CD4-positive, alpha-beta T cell (primary cell): ENCODE measurements at regions not wholly inside any gene's neighbourhood (a gene's known extent, or its start where the extent isn't known, plus 50 kb on each side); places are given as distances from the start of the nearest gene placed in this dataset.

Experiments
- ATAC-seq: fragments of 200-7000 bp; cut with Tn5 transposase; one replicate; pipeline ENCODE4 v1.10.0; 2022; ENCODE audit warnings: mild to moderate bottlenecking; ENCODE audit not compliant: poor library complexity
- CTCF ChIA-PET: fragments of 350-600 bp; sonication (Branson Sonifier 250); formaldehyde crosslinking; loops from one replicate; lab custom pipeline; 2021; ENCODE audit warnings: antibody characterized with exemption, inconsistent platforms; lab: Charles Lee
- POLR2A ChIA-PET: fragments of 350-600 bp; sonication (Branson Sonifier 250); formaldehyde crosslinking; loops from one replicate; lab custom pipeline; 2021; ENCODE audit warnings: antibody characterized with exemption, inconsistent platforms; lab: Charles Lee
- DNase-seq, 14 experiments: peaks; one replicate each; pipeline ENCODE4 v3.0.0-alpha.2; 2013 to 2020; ENCODE audit warnings: mixed read lengths in 2 of 14
- H3K27ac ChIP-seq, 2 donors: one replicate each; pipeline versions ENCODE4 v1.5.1 to v1.7.0; 2013; ENCODE audit warnings: low read length in 2 of 2, low read depth in 1 of 2, mild to moderate bottlenecking in 1 of 2
- H3K27me3 ChIP-seq, 2 experiments: 1 replicate in 1 of 2; 2 replicates in 1 of 2; pipeline versions ENCODE4 v1.6.1 to v1.7.0; 2013; ENCODE audit warnings: low read length in 2 of 2, control low read depth in 1 of 2, mild to moderate bottlenecking in 1 of 2, moderate library complexity in 1 of 2; ENCODE audit not compliant: insufficient read depth in 2 of 2, control insufficient read depth in 1 of 2
- H3K36me3 ChIP-seq: one replicate; pipeline ENCODE4 v1.6.1; 2013; ENCODE audit warnings: low read length, control low read depth; ENCODE audit not compliant: insufficient read depth
- H3K4me1 ChIP-seq: one replicate; pipeline ENCODE4 v1.6.1; 2013; ENCODE audit warnings: low read length, control low read depth; ENCODE audit not compliant: insufficient read depth
- H3K4me3 ChIP-seq: one replicate; pipeline ENCODE4 v1.5.1; 2013; ENCODE audit warnings: mild to moderate bottlenecking, low read length, moderate library complexity
- H3K9me3 ChIP-seq, 2 experiments: 1 replicate in 1 of 2; 2 replicates in 1 of 2; pipeline versions ENCODE4 v1.6.1 to v1.7.0; 2013; ENCODE audit warnings: low read length in 2 of 2, mild to moderate bottlenecking in 2 of 2, control low read depth in 1 of 2, moderate library complexity in 1 of 2; ENCODE audit not compliant: control insufficient read depth in 1 of 2, insufficient read depth in 1 of 2
- H3K27ac Mint-ChIP-seq: one replicate; pipeline ENCODE4 v1.8.0; 2020; ENCODE audit warnings: mixed read lengths
- H3K27me3 Mint-ChIP-seq: one replicate; pipeline ENCODE4 v1.8.0; 2021; ENCODE audit warnings: mixed read lengths
- H3K36me3 Mint-ChIP-seq: one replicate; pipeline ENCODE4 v1.8.0; 2021; ENCODE audit warnings: low read depth, mixed read lengths
- H3K4me1 Mint-ChIP-seq: one replicate; pipeline ENCODE4 v1.8.0; 2021; ENCODE audit warnings: low read depth, mixed read lengths
- H3K4me3 Mint-ChIP-seq: one replicate; pipeline ENCODE4 v1.8.0; 2020; ENCODE audit warnings: mild to moderate bottlenecking, mixed read lengths
- H3K9me3 Mint-ChIP-seq: one replicate; pipeline ENCODE4 v1.8.0; 2020; ENCODE audit warnings: mixed read lengths
- intact Hi-C, 2 experiments: fragments of 100-400 bp; cut with DNase I in 1 of 2; cut with micrococcal nuclease in 1 of 2; formaldehyde crosslinking; loops; one replicate each; pipeline versions ENCODE4 v1.15.1 to v1.9.0; 2023 to 2025; cut with DNase I, micrococcal nuclease
- TF ChIP-seq, protein P1 (sequence below): fragments of 200-600 bp; IDR thresholded peaks from one replicate; pipeline ENCODE4 v1.8.0; 2022; ENCODE audit warnings: antibody characterized with exemption, mild to moderate bottlenecking

DNA sequence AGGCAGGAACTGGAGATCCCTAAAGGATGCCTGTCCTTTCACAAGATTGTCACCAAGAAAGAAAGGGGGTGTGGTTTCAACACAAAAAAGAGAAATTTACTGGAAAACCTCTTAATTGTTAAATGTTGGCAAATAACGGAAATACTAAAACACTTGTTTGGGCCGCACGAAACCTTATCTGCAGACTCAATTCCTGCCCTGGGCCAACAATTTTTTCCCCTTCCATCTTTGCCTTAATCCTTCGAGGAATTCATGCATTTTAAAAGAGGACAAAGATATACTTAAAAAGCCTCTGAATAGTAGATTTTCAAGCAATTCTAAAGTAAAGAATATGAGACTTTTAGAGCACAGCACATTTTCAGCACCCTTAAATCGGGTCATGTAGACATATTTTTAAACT lies 366.2 kb downstream of the DUSP6 start:
- intact Hi-C loops = no loop called here
- Mint-ChIP-seq H3K4me3 (no peak overlapping the region), H3K9me3 (no peaks in the 10 kb centered on the region), H3K4me1 (no peaks in the 10 kb centered on the region), H3K36me3 (no peaks in the 10 kb centered on the region), H3K27ac (no peak overlapping the region), H3K27me3 (peaks cover 18% of the 10 kb centered on the region)
- H3K4me1 ChIP-seq = no peaks in the 10 kb centered on the region
- TF ChIP-seq, protein P1, sequence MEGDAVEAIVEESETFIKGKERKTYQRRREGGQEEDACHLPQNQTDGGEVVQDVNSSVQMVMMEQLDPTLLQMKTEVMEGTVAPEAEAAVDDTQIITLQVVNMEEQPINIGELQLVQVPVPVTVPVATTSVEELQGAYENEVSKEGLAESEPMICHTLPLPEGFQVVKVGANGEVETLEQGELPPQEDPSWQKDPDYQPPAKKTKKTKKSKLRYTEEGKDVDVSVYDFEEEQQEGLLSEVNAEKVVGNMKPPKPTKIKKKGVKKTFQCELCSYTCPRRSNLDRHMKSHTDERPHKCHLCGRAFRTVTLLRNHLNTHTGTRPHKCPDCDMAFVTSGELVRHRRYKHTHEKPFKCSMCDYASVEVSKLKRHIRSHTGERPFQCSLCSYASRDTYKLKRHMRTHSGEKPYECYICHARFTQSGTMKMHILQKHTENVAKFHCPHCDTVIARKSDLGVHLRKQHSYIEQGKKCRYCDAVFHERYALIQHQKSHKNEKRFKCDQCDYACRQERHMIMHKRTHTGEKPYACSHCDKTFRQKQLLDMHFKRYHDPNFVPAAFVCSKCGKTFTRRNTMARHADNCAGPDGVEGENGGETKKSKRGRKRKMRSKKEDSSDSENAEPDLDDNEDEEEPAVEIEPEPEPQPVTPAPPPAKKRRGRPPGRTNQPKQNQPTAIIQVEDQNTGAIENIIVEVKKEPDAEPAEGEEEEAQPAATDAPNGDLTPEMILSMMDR = no peak
- H3K4me3 ChIP-seq = no peak overlapping the region
- ATAC-seq (no peak), DNase-seq (no peak)
- POLR2A ChIA-PET = no interaction called here
- no peak overlapping the region for H3K27ac ChIP-seq
- H3K36me3 ChIP-seq = no peaks in the 10 kb centered on the region
- CTCF ChIA-PET = no interaction called here
- H3K9me3 ChIP-seq = no peaks in the 10 kb centered on the region
- no peaks in the 10 kb centered on the region for H3K27me3 ChIP-seq

DNA sequence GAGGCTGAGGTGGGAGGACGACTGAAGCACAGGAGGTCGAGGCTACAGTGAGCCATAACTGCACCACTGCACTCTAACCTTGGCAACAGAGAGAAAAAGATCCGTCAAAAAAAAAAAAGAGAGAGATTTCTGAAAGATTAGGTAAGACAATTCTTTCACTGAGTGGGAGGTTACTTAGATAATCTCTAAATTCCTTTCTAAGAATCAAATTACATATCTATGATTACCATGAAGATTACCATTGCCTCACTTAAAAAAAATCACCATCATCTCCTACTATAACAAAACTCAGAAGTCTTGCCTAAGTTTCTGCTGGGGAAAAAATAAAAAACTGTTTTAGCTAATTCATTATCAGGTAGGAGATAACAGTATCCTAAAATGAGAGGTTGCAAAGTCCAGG lies 366.7 kb downstream of the DUSP6 start:
- H3K4me3 Mint-ChIP-seq = no peak overlapping the region

DNA sequence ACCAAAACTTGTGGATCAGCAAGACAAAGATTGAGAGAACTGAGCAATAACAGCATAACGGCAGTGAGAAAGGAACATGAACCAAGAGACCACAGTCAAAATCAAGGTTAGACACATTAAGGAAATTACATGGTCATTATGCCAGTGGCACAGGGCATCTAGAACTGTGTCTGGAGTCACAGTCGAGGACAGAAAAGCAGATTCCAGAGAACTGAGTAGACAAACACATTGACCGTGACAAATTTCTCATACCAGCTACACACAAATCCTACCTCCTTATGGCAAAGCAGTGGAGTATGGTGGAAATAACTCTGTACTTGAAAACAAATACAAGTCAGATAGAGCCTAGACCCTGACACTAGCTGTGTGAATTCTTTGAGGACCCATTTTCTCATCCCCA lies 367.3 kb downstream of the DUSP6 start:
- Mint-ChIP-seq H3K27ac (no peak overlapping the region), H3K4me1 (no peaks in the 10 kb centered on the region), H3K27me3 (peaks cover 12% of the 10 kb centered on the region), H3K9me3 (no peaks in the 10 kb centered on the region), H3K4me3 (no peak overlapping the region), H3K36me3 (no peaks in the 10 kb centered on the region)
- CTCF ChIA-PET = no interaction called here
- Histone ChIP-seq H3K4me3 (no peak overlapping the region), H3K4me1 (no peaks in the 10 kb centered on the region), H3K9me3 (no peaks in the 10 kb centered on the region), H3K27me3 (no peaks in the 10 kb centered on the region), H3K27ac (no peak overlapping the region), H3K36me3 (no peaks in the 10 kb centered on the region)
- POLR2A ChIA-PET = no interaction called here
- intact Hi-C loops = no loop called here
- no peak for ATAC-seq
- TF ChIP-seq, protein P1 = no peak
- no peak for DNase-seq

More for the DNA sequence above, 366.7 kb downstream of the DUSP6 start:
- POLR2A ChIA-PET = no interaction called here
- DNase-seq (no peak), ATAC-seq (no peak)
- Mint-ChIP-seq H3K27me3 (peaks cover 14% of the 10 kb centered on the region), H3K9me3 (no peaks in the 10 kb centered on the region), H3K27ac (no peak overlapping the region), H3K4me1 (no peaks in the 10 kb centered on the region), H3K36me3 (no peaks in the 10 kb centered on the region)
- intact Hi-C loops = no loop called here
- no peak overlapping the region for H3K4me3 ChIP-seq
- H3K4me1 ChIP-seq = no peaks in the 10 kb centered on the region
- H3K27me3 ChIP-seq = no peaks in the 10 kb centered on the region
- no peaks in the 10 kb centered on the region for H3K9me3 ChIP-seq
- TF ChIP-seq, protein P1 = no peak
- H3K36me3 ChIP-seq = no peaks in the 10 kb centered on the region
- no peak overlapping the region for H3K27ac ChIP-seq
- CTCF ChIA-PET = no interaction called here
